ENCODE measurements at regions not wholly inside any gene's neighbourhood (a gene's known extent, or its start where the extent isn't known, plus 50 kb on each side); places are given as distances from the start of the nearest gene placed in this dataset.
A peak's percentile ranks its signal among the peaks of the same experiment; 100 is the strongest.

DNA sequence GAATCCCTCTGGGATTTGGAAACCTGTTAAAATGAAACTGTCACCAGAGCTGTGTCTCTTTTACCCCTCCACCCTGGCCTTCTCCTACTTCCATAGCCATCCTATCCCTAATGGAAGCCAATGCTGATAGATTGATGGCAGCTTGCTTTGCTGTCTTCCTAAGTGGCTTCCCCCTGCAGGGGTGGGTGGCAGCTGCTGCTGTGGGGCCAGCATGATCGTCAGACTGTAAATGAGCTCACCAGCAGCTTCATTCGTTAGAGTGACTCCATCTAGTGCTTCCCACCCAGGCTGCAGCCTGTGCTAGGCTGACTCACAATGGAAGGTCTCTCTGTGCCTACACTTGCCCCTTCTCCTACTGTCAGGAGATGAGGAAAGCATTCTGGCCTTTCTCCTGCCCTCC is 311.0 kb downstream of the BUD13 start:
- no TSS peak for BruUV-seq (replicated peaks)
- Histone ChIP-seq H3K9me3 (ENCODE audit: low read length) (no peaks in the 10 kb centered on the region), H3K79me2 (ENCODE audit: insufficient read depth, low read length) (no peaks in the 10 kb centered on the region), H4K20me1 (ENCODE audit: insufficient read depth, low read length) (no peaks in the 10 kb centered on the region), H3K27ac (ENCODE audit: extremely low read length, insufficient read depth, low read length) (no peak overlapping the region), H3K36me3 (replicated peaks in 1 of 2; ENCODE audit: control insufficient read depth in 1 of 2, insufficient read depth in 2 of 2, low read length in 2 of 2) (no peaks in the 10 kb centered on the region), H3K4me1 (ENCODE audit: insufficient read depth, low read length) (no peaks in the 10 kb centered on the region), H3K9ac (ENCODE audit: insufficient read depth, low read depth, low read length) (no peak overlapping the region), H3K4me2 (ENCODE audit: low read depth, low read length) (no peak overlapping the region), H3K4me3 (replicated peaks in 1 of 3; ENCODE audit: insufficient read depth in 1 of 3, low read depth in 2 of 3, low read length in 3 of 3) (no peak overlapping the region), H2AFZ (ENCODE audit: low read length) (no peak overlapping the region), H3K27me3 (ENCODE audit: control insufficient read depth in 1 of 2, insufficient read depth in 2 of 2, low read length in 2 of 2) (no peaks in the 10 kb centered on the region)
- TF ChIP-seq STAG1 (CRISPR knock-in tag; IDR thresholded peaks at IDR 0.05) (peak; percentile 47), MXI1 (IDR thresholded peaks at IDR 0.05; ENCODE audit: borderline replicate concordance, low read depth, low read length) (no peak)
- TF ChIP-seq, protein P1, sequence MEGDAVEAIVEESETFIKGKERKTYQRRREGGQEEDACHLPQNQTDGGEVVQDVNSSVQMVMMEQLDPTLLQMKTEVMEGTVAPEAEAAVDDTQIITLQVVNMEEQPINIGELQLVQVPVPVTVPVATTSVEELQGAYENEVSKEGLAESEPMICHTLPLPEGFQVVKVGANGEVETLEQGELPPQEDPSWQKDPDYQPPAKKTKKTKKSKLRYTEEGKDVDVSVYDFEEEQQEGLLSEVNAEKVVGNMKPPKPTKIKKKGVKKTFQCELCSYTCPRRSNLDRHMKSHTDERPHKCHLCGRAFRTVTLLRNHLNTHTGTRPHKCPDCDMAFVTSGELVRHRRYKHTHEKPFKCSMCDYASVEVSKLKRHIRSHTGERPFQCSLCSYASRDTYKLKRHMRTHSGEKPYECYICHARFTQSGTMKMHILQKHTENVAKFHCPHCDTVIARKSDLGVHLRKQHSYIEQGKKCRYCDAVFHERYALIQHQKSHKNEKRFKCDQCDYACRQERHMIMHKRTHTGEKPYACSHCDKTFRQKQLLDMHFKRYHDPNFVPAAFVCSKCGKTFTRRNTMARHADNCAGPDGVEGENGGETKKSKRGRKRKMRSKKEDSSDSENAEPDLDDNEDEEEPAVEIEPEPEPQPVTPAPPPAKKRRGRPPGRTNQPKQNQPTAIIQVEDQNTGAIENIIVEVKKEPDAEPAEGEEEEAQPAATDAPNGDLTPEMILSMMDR (CRISPR knock-in tag; IDR thresholded peaks at IDR 0.05) = peak; percentile 56
- in situ Hi-C loops (cut with HindIII; ENCODE audit: extremely low pct_ligation_motif_present, low pct_unique_long_range_greater_than_20kb) (no loop called here), intact Hi-C loops (cut with micrococcal nuclease; ENCODE audit: unreplicated experiment) (no loop called here)
- FAIRE-seq = no peak
- WGBS (ENCODE audit: low lambda C conversion rate) = no CpG with 5 or more reads among the region's 2 CpGs
- peak; percentile 71 for ATAC-seq
- ChIA-PET POLR2A (no interaction called here), CTCF (ENCODE audit: low intra/inter-chr PET ratio, low total read pairs) (no interaction called here)
- DNase-seq (ENCODE audit: low spot score) = no peak

DNA sequence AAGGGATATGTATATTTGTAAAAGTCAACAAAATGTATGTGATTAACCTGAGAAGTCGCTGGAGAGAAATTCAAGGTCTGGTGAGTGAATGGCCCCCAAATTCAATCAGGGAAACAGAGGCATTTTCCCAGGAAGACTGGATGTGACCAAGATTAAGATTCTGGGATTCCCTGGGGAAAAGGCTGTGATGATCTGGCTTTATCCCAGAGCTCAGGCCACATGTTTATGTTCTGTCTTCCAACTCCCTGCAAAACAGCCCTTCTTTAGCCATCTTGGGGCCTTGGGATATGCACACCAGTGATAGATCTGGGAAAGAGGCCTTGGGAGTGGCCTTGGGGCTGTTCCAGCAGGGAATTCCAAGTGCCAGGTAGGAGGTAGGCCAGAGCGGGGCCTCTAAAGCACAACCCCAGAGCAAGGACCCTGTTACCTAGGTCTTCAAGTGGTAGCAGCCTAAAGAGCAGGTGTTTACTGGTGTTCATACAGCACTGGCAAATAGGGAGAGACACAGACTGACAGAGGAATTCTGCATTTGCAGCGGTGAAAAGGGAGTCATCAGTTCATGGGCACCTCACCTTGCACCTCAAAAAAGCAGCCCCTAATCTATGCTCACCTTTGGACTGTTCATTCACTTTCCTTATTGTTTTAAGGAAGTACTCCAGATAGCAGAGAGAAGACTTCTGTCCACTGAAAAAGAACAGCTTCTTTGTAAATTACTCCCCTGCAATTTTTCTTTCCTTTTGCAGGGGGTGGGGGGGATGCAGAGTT is 312.4 kb downstream of the BUD13 start:
- CTCF ChIA-PET (ENCODE audit: low intra/inter-chr PET ratio, low total read pairs) = no interaction called here
- in situ Hi-C loops (cut with HindIII; ENCODE audit: extremely low pct_ligation_motif_present, low pct_unique_long_range_greater_than_20kb) (no loop called here), intact Hi-C loops (cut with micrococcal nuclease; ENCODE audit: unreplicated experiment) (no loop called here)
- no peak overlapping the region for H3K4me2 ChIP-seq (ENCODE audit: low read depth, low read length)
- no peaks in the 10 kb centered on the region for H3K79me2 ChIP-seq (ENCODE audit: insufficient read depth, low read length)
- H3K9me3 ChIP-seq (ENCODE audit: low read length) = no peaks in the 10 kb centered on the region
- ATAC-seq = no peak
- H3K4me3 ChIP-seq (replicated peaks in 1 of 3; ENCODE audit: insufficient read depth in 1 of 3, low read depth in 2 of 3, low read length in 3 of 3) = no peak overlapping the region
- 47% methylated on average over 2 of the region's 3 CpGs for WGBS (ENCODE audit: low lambda C conversion rate)
- no peak overlapping the region for H3K9ac ChIP-seq (ENCODE audit: insufficient read depth, low read depth, low read length)
- no TSS peak for BruUV-seq (replicated peaks)
- POLR2A ChIA-PET = no interaction called here
- DNase-seq (ENCODE audit: low spot score) = no peak
- no peak for FAIRE-seq
- no peaks in the 10 kb centered on the region for H3K36me3 ChIP-seq (replicated peaks in 1 of 2; ENCODE audit: control insufficient read depth in 1 of 2, insufficient read depth in 2 of 2, low read length in 2 of 2)
- H3K27ac ChIP-seq (ENCODE audit: extremely low read length, insufficient read depth, low read length) = no peak overlapping the region
- no peaks in the 10 kb centered on the region for H3K27me3 ChIP-seq (ENCODE audit: control insufficient read depth in 1 of 2, insufficient read depth in 2 of 2, low read length in 2 of 2)
- H2AFZ ChIP-seq (ENCODE audit: low read length) = no peak overlapping the region
- H3K4me1 ChIP-seq (ENCODE audit: insufficient read depth, low read length) = no peaks in the 10 kb centered on the region
- H4K20me1 ChIP-seq (ENCODE audit: insufficient read depth, low read length) = no peaks in the 10 kb centered on the region
- TF ChIP-seq ZNF33B (CRISPR knock-in tag; IDR thresholded peaks at IDR 0.05) (no peak), ZNF326 (CRISPR knock-in tag; IDR thresholded peaks at IDR 0.05; ENCODE audit: borderline replicate concordance) (no peak), NCOA5 (CRISPR knock-in tag; IDR thresholded peaks at IDR 0.05) (no peak), SOX6 (IDR thresholded peaks at IDR 0.05) (no peak), SOX6 (CRISPR knock-in tag; IDR thresholded peaks at IDR 0.05) (no peak), MYNN (CRISPR knock-in tag; IDR thresholded peaks at IDR 0.05; ENCODE audit: low read depth) (no peak), ZNF333 (CRISPR knock-in tag; IDR thresholded peaks at IDR 0.05; ENCODE audit: borderline replicate concordance) (no peak), HIVEP1 (CRISPR knock-in tag; IDR thresholded peaks at IDR 0.05) (no peak)
- TF ChIP-seq, protein P2, sequence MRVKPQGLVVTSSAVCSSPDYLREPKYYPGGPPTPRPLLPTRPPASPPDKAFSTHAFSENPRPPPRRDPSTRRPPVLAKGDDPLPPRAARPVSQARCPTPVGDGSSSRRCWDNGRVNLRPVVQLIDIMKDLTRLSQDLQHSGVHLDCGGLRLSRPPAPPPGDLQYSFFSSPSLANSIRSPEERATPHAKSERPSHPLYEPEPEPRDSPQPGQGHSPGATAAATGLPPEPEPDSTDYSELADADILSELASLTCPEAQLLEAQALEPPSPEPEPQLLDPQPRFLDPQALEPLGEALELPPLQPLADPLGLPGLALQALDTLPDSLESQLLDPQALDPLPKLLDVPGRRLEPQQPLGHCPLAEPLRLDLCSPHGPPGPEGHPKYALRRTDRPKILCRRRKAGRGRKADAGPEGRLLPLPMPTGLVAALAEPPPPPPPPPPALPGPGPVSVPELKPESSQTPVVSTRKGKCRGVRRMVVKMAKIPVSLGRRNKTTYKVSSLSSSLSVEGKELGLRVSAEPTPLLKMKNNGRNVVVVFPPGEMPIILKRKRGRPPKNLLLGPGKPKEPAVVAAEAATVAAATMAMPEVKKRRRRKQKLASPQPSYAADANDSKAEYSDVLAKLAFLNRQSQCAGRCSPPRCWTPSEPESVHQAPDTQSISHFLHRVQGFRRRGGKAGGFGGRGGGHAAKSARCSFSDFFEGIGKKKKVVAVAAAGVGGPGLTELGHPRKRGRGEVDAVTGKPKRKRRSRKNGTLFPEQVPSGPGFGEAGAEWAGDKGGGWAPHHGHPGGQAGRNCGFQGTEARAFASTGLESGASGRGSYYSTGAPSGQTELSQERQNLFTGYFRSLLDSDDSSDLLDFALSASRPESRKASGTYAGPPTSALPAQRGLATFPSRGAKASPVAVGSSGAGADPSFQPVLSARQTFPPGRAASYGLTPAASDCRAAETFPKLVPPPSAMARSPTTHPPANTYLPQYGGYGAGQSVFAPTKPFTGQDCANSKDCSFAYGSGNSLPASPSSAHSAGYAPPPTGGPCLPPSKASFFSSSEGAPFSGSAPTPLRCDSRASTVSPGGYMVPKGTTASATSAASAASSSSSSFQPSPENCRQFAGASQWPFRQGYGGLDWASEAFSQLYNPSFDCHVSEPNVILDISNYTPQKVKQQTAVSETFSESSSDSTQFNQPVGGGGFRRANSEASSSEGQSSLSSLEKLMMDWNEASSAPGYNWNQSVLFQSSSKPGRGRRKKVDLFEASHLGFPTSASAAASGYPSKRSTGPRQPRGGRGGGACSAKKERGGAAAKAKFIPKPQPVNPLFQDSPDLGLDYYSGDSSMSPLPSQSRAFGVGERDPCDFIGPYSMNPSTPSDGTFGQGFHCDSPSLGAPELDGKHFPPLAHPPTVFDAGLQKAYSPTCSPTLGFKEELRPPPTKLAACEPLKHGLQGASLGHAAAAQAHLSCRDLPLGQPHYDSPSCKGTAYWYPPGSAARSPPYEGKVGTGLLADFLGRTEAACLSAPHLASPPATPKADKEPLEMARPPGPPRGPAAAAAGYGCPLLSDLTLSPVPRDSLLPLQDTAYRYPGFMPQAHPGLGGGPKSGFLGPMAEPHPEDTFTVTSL (CRISPR knock-in tag; IDR thresholded peaks at IDR 0.05; ENCODE audit: borderline replicate concordance) = no peak

Measured in HepG2 (cell line).